ENCODE measurements at regions not wholly inside any gene's neighbourhood (a gene's known extent, or its start where the extent isn't known, plus 50 kb on each side); places are given as distances from the start of the nearest gene placed in this dataset.
A peak's percentile ranks its signal among the peaks of the same experiment; 100 is the strongest.
"Not testable (repeated sequence)": the region's sequence is repeated elsewhere in the genome, so short reads cannot be mapped to it uniquely, and the experiment has no call there.

GRCh38 chrX:149420566-149420965 lies 84.5 kb downstream of the IDS start:
- DNase-seq: not testable (repeated sequence)

- DNase-seq: no peak
Measured at GRCh38 chrX:149398027-149398426, 107.1 kb downstream of the IDS start.

GRCh38 chrX:149392921-149393320 lies 112.2 kb downstream of the IDS start:
- DNase-seq: no peak

- no peak for DNase-seq
Measured at GRCh38 chrX:149383852-149384251, 121.3 kb downstream of the IDS start.

GRCh38 chrX:149374751-149375150 lies 130.4 kb downstream of the IDS start:
- DNase-seq: no peak

GRCh38 chrX:149372866-149373265 lies 132.2 kb downstream of the IDS start:
- no peak for DNase-seq

GRCh38 chrX:149371986-149372385 lies 133.1 kb downstream of the IDS start:
- DNase-seq: no peak

GRCh38 chrX:149370097-149370496 lies 135.0 kb downstream of the IDS start:
- DNase-seq: no peak

- no peak for DNase-seq
Measured at GRCh38 chrX:149365552-149365951, 139.6 kb downstream of the IDS start.

- no peak for DNase-seq
Measured at GRCh38 chrX:149365061-149365460, 140.0 kb downstream of the IDS start.

- no peak for DNase-seq
Measured at GRCh38 chrX:149363965-149364364, 141.1 kb downstream of the IDS start.

- no peak for DNase-seq
Measured at GRCh38 chrX:149346306-149346705, 158.8 kb downstream of the IDS start.

- DNase-seq: no peak
Measured at GRCh38 chrX:149322316-149322715, 182.8 kb downstream of the IDS start.

- no peak for DNase-seq
Measured at GRCh38 chrX:149313871-149314371, 191.2 kb downstream of the IDS start.

- no peak for DNase-seq
Measured at GRCh38 chrX:149312988-149313387, 192.1 kb downstream of the IDS start.

- DNase-seq: no peak
Measured at GRCh38 chrX:149312097-149312496, 193.0 kb downstream of the IDS start.

- DNase-seq: no peak
Measured at GRCh38 chrX:149302705-149303104, 202.4 kb downstream of the IDS start.

- no peak for DNase-seq
Measured at GRCh38 chrX:149298111-149298510, 207.0 kb downstream of the IDS start.

- no peak for DNase-seq
Measured at GRCh38 chrX:149296092-149296491, 209.0 kb downstream of the IDS start.

- DNase-seq: peak; percentile 38
Measured at GRCh38 chrX:149286940-149287349, 218.2 kb downstream of the IDS start.

- no peak for DNase-seq
Measured at GRCh38 chrX:149284616-149285015, 220.5 kb downstream of the IDS start.

- DNase-seq: no peak
Measured at GRCh38 chrX:149283853-149284252, 221.3 kb downstream of the IDS start.

GRCh38 chrX:149282909-149283308 lies 222.2 kb downstream of the IDS start:
- no peak for DNase-seq

GRCh38 chrX:149280011-149280410 lies 225.1 kb downstream of the IDS start:
- no peak for DNase-seq

- DNase-seq: no peak
Measured at GRCh38 chrX:149275836-149276235, 229.3 kb downstream of the IDS start.

All from stimulated activated CD4-positive, alpha-beta T cell treated with anti-CD3 and anti-CD28 coated beads, Interleukin-1b, Interleukin-23, amount 100 ng/mL, for 48 hours (primary cell).